GM23338 (cell line): ENCODE measurements at regions not wholly inside any gene's neighbourhood (a gene's known extent, or its start where the extent isn't known, plus 50 kb on each side); places are given as distances from the start of the nearest gene placed in this dataset.

Experiments used
- ATAC-seq: fragments of 200-7000 bp; cut with Tn5 transposase; 3 replicates; pipeline ENCODE4 v1.9.1; 2020
- DNase-seq: peaks from one replicate; pipeline ENCODE4 v3.0.0-alpha.2; 2015; ENCODE audit warnings: low spot score
- H2AFZ ChIP-seq: fragments of 200-600 bp; sonication (generic); 2 replicates; pipeline ENCODE4 v1.8.0; 2016; ENCODE audit warnings: antibody characterized with exemption, mild to moderate bottlenecking, moderate library complexity
- H3F3A ChIP-seq: fragments of 200-600 bp; sonication (generic); replicated peaks from 2 replicates; pipeline ENCODE4 v1.8.0; 2017; ENCODE audit warnings: antibody characterized with exemption, mixed run types, low read depth
- H3K27ac ChIP-seq: fragments of 200-600 bp; sonication (generic); 2 replicates; pipeline ENCODE4 v1.6.1; 2016; ENCODE audit warnings: low read depth
- H3K27me3 ChIP-seq: fragments of 200-600 bp; sonication (generic); 2 replicates; pipeline ENCODE4 v1.8.0; 2016; ENCODE audit warnings: mild to moderate bottlenecking, mixed run types, moderate library complexity; ENCODE audit not compliant: insufficient read depth
- H3K36me3 ChIP-seq: fragments of 200-600 bp; sonication (generic); 2 replicates; pipeline ENCODE4 v1.8.0; 2016; ENCODE audit warnings: mild to moderate bottlenecking; ENCODE audit not compliant: insufficient read depth
- H3K4me1 ChIP-seq: fragments of 200-600 bp; sonication (generic); 2 replicates; pipeline ENCODE4 v1.8.0; 2016; ENCODE audit warnings: mild to moderate bottlenecking, moderate library complexity; ENCODE audit not compliant: insufficient read depth
- H3K4me2 ChIP-seq: fragments of 200-600 bp; sonication (generic); 2 replicates; pipeline ENCODE4 v1.7.1; 2017; ENCODE audit warnings: mixed run types
- H3K4me3 ChIP-seq: fragments of 200-600 bp; sonication (generic); 2 replicates; pipeline ENCODE4 v1.6.1; 2016; ENCODE audit warnings: mixed run types
- H3K79me2 ChIP-seq: fragments of 200-600 bp; sonication (generic); replicated peaks from 2 replicates; pipeline ENCODE4 v1.8.0; 2017; ENCODE audit warnings: mild to moderate bottlenecking; ENCODE audit not compliant: insufficient read depth
- H3K9me2 ChIP-seq: fragments of 200-600 bp; sonication (generic); 2 replicates; pipeline ENCODE4 v1.8.0; 2017; ENCODE audit not compliant: insufficient read depth
- H4K20me1 ChIP-seq: fragments of 200-600 bp; sonication (generic); replicated peaks from 2 replicates; pipeline ENCODE4 v1.8.0; 2017; ENCODE audit warnings: mild to moderate bottlenecking; ENCODE audit not compliant: insufficient read depth
- H3K27ac Mint-ChIP-seq: 2 replicates; pipeline ENCODE4 v1.8.0; 2020; ENCODE audit warnings: inconsistent platforms, mild to moderate bottlenecking, moderate library complexity, mixed read lengths
- H3K27me3 Mint-ChIP-seq: 3 replicates; pipeline ENCODE4 v1.8.0; 2022; ENCODE audit warnings: low read depth, mild to moderate bottlenecking, moderate library complexity, mixed read lengths, inconsistent platforms; ENCODE audit not compliant: insufficient read depth, poor library complexity
- H3K36me3 Mint-ChIP-seq: 3 replicates; pipeline ENCODE4 v1.8.0; 2021; ENCODE audit warnings: low read depth, mild to moderate bottlenecking, inconsistent platforms, moderate library complexity, mixed read lengths
- H3K4me1 Mint-ChIP-seq: 3 replicates; pipeline ENCODE4 v1.8.0; 2020; ENCODE audit warnings: mild to moderate bottlenecking, inconsistent platforms, mixed read lengths
- H3K4me3 Mint-ChIP-seq: 3 replicates; pipeline ENCODE4 v1.8.0; 2021; ENCODE audit warnings: moderate library complexity, mild to moderate bottlenecking, inconsistent platforms, mixed read lengths
- H3K9me3 Mint-ChIP-seq: 3 replicates; pipeline ENCODE4 v1.8.0; 2020; ENCODE audit warnings: moderate library complexity, mild to moderate bottlenecking, inconsistent platforms, mixed read lengths
- EZH2 ChIP-seq: fragments of 200-600 bp; sonication (generic); IDR thresholded peaks from one replicate; pipeline ENCODE4 v1.8.0; 2017; ENCODE audit warnings: antibody characterized with exemption, mild to moderate bottlenecking, low read depth; ENCODE audit not compliant: unreplicated experiment
- EZH2phosphoT487 ChIP-seq: fragments of 200-600 bp; sonication (generic); IDR thresholded peaks from one replicate; pipeline ENCODE4 v1.8.1; 2018; ENCODE audit warnings: antibody characterized with exemption; ENCODE audit not compliant: unreplicated experiment
- NANOG ChIP-seq: IDR thresholded peaks from 2 replicates; pipeline ENCODE4 v1.6.1; 2016; ENCODE audit warnings: antibody characterized with exemption, borderline replicate concordance
- STAT1 ChIP-seq: IDR thresholded peaks from one replicate; pipeline ENCODE4 v1.6.1; 2016; ENCODE audit warnings: antibody characterized with exemption; ENCODE audit not compliant: unreplicated experiment
- ZNF114 ChIP-seq: fragments of 250-450 bp; sonication (Bioruptor Pico); IDR thresholded peaks from 2 replicates; pipeline ENCODE4 v1.5.0; 2020; ENCODE audit warnings: mild to moderate bottlenecking, moderate library complexity
- ZNF331 ChIP-seq: fragments of 250-450 bp; sonication (Bioruptor Pico); IDR thresholded peaks from 2 replicates; pipeline ENCODE4 v1.5.0; 2020; ENCODE audit warnings: low read depth, mild to moderate bottlenecking, moderate library complexity
- TF ChIP-seq, protein P1 (sequence below): fragments of 250-450 bp; sonication (Bioruptor Pico); IDR thresholded peaks from 2 replicates; pipeline ENCODE4 v1.5.0; 2020; ENCODE audit warnings: mild to moderate bottlenecking, moderate library complexity
- TF ChIP-seq, protein P2 (sequence below): IDR thresholded peaks from one replicate; pipeline ENCODE4 v1.6.1; 2018; ENCODE audit warnings: antibody characterized with exemption; ENCODE audit not compliant: unreplicated experiment
- TF ChIP-seq, protein P3 (sequence below): IDR thresholded peaks from 2 replicates; pipeline ENCODE4 v1.6.1; 2016; ENCODE audit warnings: antibody characterized with exemption
- TF ChIP-seq, protein P4 (sequence below), 2 experiments: fragments of 200-600 bp in 1 of 2; sonication (generic) in 1 of 2; conservative IDR thresholded peaks; 2 replicates each; pipeline versions ENCODE4 v1.5.1 to v1.6.1; 2016 to 2017; ENCODE audit warnings: antibody characterized with exemption in 2 of 2, low read depth in 2 of 2, mild to moderate bottlenecking in 2 of 2, moderate library complexity in 1 of 2

GRCh38 chr6:44062105-44062770 lies 65.0 kb downstream of the MRPL14 start:
- H3K4me3 Mint-ChIP-seq = no peak overlapping the region
- no peak for ATAC-seq
- Histone ChIP-seq H3K9me2 (no peaks in the 10 kb centered on the region; the same call in 1 of the 2 replicates), H4K20me1 (no peaks in the 10 kb centered on the region), H3K36me3 (no peaks in the 10 kb centered on the region), H3K27me3 (no peaks in the 10 kb centered on the region), H3K79me2 (no peaks in the 10 kb centered on the region), H3K27ac (no peak overlapping the region), H3K4me3 (no peak overlapping the region), H3F3A (no peaks in the 10 kb centered on the region), H2AFZ (no peak overlapping the region), H3K4me1 (no peaks in the 10 kb centered on the region), H3K4me2 (no peak overlapping the region)
- 0 out of 3 replicates have a peak, but pooled peaks cover 5% of the 10 kb centered on the region for H3K9me3 Mint-ChIP-seq
- no peak overlapping the region for H3K27ac Mint-ChIP-seq
- H3K36me3 Mint-ChIP-seq = no peaks in the 10 kb centered on the region
- H3K4me1 Mint-ChIP-seq = peaks cover 5% of the 10 kb centered on the region
- DNase-seq = no peak
- H3K27me3 Mint-ChIP-seq = peaks cover 6% of the 10 kb centered on the region
- TF ChIP-seq, protein P1, sequence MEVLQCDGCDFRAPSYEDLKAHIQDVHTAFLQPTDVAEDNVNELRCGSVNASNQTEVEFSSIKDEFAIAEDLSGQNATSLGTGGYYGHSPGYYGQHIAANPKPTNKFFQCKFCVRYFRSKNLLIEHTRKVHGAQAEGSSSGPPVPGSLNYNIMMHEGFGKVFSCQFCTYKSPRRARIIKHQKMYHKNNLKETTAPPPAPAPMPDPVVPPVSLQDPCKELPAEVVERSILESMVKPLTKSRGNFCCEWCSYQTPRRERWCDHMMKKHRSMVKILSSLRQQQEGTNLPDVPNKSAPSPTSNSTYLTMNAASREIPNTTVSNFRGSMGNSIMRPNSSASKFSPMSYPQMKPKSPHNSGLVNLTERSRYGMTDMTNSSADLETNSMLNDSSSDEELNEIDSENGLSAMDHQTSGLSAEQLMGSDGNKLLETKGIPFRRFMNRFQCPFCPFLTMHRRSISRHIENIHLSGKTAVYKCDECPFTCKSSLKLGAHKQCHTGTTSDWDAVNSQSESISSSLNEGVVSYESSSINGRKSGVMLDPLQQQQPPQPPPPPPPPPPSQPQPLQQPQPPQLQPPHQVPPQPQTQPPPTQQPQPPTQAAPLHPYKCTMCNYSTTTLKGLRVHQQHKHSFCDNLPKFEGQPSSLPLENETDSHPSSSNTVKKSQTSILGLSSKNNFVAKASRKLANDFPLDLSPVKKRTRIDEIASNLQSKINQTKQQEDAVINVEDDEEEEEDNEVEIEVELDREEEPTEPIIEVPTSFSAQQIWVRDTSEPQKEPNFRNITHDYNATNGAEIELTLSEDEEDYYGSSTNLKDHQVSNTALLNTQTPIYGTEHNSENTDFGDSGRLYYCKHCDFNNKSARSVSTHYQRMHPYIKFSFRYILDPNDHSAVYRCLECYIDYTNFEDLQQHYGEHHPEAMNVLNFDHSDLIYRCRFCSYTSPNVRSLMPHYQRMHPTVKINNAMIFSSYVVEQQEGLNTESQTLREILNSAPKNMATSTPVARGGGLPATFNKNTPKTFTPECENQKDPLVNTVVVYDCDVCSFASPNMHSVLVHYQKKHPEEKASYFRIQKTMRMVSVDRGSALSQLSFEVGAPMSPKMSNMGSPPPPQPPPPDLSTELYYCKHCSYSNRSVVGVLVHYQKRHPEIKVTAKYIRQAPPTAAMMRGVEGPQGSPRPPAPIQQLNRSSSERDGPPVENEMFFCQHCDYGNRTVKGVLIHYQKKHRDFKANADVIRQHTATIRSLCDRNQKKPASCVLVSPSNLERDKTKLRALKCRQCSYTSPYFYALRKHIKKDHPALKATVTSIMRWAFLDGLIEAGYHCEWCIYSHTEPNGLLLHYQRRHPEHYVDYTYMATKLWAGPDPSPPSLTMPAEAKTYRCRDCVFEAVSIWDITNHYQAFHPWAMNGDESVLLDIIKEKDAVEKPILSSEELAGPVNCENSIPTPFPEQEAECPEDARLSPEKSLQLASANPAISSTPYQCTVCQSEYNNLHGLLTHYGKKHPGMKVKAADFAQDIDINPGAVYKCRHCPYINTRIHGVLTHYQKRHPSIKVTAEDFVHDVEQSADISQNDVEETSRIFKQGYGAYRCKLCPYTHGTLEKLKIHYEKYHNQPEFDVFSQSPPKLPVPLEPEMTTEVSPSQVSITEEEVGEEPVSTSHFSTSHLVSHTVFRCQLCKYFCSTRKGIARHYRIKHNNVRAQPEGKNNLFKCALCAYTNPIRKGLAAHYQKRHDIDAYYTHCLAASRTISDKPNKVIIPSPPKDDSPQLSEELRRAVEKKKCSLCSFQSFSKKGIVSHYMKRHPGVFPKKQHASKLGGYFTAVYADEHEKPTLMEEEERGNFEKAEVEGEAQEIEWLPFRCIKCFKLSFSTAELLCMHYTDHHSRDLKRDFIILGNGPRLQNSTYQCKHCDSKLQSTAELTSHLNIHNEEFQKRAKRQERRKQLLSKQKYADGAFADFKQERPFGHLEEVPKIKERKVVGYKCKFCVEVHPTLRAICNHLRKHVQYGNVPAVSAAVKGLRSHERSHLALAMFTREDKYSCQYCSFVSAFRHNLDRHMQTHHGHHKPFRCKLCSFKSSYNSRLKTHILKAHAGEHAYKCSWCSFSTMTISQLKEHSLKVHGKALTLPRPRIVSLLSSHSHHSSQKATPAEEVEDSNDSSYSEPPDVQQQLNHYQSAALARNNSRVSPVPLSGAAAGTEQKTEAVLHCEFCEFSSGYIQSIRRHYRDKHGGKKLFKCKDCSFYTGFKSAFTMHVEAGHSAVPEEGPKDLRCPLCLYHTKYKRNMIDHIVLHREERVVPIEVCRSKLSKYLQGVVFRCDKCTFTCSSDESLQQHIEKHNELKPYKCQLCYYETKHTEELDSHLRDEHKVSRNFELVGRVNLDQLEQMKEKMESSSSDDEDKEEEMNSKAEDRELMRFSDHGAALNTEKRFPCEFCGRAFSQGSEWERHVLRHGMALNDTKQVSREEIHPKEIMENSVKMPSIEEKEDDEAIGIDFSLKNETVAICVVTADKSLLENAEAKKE = no peak
- TF ChIP-seq, protein P2, sequence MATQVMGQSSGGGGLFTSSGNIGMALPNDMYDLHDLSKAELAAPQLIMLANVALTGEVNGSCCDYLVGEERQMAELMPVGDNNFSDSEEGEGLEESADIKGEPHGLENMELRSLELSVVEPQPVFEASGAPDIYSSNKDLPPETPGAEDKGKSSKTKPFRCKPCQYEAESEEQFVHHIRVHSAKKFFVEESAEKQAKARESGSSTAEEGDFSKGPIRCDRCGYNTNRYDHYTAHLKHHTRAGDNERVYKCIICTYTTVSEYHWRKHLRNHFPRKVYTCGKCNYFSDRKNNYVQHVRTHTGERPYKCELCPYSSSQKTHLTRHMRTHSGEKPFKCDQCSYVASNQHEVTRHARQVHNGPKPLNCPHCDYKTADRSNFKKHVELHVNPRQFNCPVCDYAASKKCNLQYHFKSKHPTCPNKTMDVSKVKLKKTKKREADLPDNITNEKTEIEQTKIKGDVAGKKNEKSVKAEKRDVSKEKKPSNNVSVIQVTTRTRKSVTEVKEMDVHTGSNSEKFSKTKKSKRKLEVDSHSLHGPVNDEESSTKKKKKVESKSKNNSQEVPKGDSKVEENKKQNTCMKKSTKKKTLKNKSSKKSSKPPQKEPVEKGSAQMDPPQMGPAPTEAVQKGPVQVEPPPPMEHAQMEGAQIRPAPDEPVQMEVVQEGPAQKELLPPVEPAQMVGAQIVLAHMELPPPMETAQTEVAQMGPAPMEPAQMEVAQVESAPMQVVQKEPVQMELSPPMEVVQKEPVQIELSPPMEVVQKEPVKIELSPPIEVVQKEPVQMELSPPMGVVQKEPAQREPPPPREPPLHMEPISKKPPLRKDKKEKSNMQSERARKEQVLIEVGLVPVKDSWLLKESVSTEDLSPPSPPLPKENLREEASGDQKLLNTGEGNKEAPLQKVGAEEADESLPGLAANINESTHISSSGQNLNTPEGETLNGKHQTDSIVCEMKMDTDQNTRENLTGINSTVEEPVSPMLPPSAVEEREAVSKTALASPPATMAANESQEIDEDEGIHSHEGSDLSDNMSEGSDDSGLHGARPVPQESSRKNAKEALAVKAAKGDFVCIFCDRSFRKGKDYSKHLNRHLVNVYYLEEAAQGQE = no peak
- TF ChIP-seq EZH2 (no peak), EZH2phosphoT487 (no peak), ZNF114 (CRISPR knock-in tag) (no peak), ZNF331 (no peak), NANOG (no peak), STAT1 (no peak)
- TF ChIP-seq, protein P3, sequence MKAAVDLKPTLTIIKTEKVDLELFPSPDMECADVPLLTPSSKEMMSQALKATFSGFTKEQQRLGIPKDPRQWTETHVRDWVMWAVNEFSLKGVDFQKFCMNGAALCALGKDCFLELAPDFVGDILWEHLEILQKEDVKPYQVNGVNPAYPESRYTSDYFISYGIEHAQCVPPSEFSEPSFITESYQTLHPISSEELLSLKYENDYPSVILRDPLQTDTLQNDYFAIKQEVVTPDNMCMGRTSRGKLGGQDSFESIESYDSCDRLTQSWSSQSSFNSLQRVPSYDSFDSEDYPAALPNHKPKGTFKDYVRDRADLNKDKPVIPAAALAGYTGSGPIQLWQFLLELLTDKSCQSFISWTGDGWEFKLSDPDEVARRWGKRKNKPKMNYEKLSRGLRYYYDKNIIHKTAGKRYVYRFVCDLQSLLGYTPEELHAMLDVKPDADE = no peak
- TF ChIP-seq, protein P4, sequence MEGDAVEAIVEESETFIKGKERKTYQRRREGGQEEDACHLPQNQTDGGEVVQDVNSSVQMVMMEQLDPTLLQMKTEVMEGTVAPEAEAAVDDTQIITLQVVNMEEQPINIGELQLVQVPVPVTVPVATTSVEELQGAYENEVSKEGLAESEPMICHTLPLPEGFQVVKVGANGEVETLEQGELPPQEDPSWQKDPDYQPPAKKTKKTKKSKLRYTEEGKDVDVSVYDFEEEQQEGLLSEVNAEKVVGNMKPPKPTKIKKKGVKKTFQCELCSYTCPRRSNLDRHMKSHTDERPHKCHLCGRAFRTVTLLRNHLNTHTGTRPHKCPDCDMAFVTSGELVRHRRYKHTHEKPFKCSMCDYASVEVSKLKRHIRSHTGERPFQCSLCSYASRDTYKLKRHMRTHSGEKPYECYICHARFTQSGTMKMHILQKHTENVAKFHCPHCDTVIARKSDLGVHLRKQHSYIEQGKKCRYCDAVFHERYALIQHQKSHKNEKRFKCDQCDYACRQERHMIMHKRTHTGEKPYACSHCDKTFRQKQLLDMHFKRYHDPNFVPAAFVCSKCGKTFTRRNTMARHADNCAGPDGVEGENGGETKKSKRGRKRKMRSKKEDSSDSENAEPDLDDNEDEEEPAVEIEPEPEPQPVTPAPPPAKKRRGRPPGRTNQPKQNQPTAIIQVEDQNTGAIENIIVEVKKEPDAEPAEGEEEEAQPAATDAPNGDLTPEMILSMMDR (conservative IDR thresholded peaks at IDR 0.05; ENCODE audit: low read depth in 2 of 2) = no peak
